HG03196 (cell line): ENCODE measurements at regions not wholly inside any gene's neighbourhood (a gene's known extent, or its start where the extent isn't known, plus 50 kb on each side); places are given as distances from the start of the nearest gene placed in this dataset.
A peak's percentile ranks its signal among the peaks of the same experiment; 100 is the strongest.
"Not testable (repeated sequence)": the region's sequence is repeated elsewhere in the genome, so short reads cannot be mapped to it uniquely, and the experiment has no call there.

Experiments
- ATAC-seq: cut with Tn5 transposase; IDR thresholded peaks from one replicate; pipeline ENCODE4 v1.9.1; 2021; ENCODE audit not compliant: unreplicated experiment

GRCh38 chr5:102554082-102554481 is 55.3 kb upstream of the SLCO6A1 start:
- ATAC-seq = no peak

GRCh38 chr5:102554728-102555127 is 55.9 kb upstream of the SLCO6A1 start:
- no peak for ATAC-seq

GRCh38 chr5:102561894-102562760 is 63.3 kb upstream of the SLCO6A1 start:
- ATAC-seq = no peak

GRCh38 chr5:102570747-102571146 is 71.9 kb upstream of the SLCO6A1 start:
- no peak for ATAC-seq

GRCh38 chr5:102578362-102578761 is 79.6 kb upstream of the SLCO6A1 start:
- ATAC-seq = no peak

GRCh38 chr5:102579379-102579778 is 80.6 kb upstream of the SLCO6A1 start:
- no peak for ATAC-seq

- no peak for ATAC-seq
Measured at GRCh38 chr5:102581011-102581410, 82.2 kb upstream of the SLCO6A1 start.

- no peak for ATAC-seq
Measured at GRCh38 chr5:102582696-102583095, 83.9 kb upstream of the SLCO6A1 start.

- ATAC-seq = no peak
Measured at GRCh38 chr5:102583276-102584124, 84.7 kb upstream of the SLCO6A1 start.

GRCh38 chr5:102589661-102590060 is 90.9 kb upstream of the SLCO6A1 start:
- no peak for ATAC-seq

- no peak for ATAC-seq
Measured at GRCh38 chr5:102590467-102590866, 91.7 kb upstream of the SLCO6A1 start.

- ATAC-seq = peak; percentile 95
Measured at GRCh38 chr5:102591650-102592049, 92.8 kb upstream of the SLCO6A1 start.

GRCh38 chr5:102592586-102592985 is 93.8 kb upstream of the SLCO6A1 start:
- ATAC-seq = not testable (repeated sequence)

GRCh38 chr5:102594192-102594591 is 95.4 kb upstream of the SLCO6A1 start:
- no peak for ATAC-seq

- no peak for ATAC-seq
Measured at GRCh38 chr5:102595332-102595731, 96.5 kb upstream of the SLCO6A1 start.

- peak; percentile 46 for ATAC-seq
Measured at GRCh38 chr5:102596113-102596512, 97.3 kb upstream of the SLCO6A1 start.

GRCh38 chr5:102596951-102597350 is 98.2 kb upstream of the SLCO6A1 start:
- ATAC-seq = no peak

GRCh38 chr5:102599289-102599688 is 100.5 kb upstream of the SLCO6A1 start:
- ATAC-seq = no peak

GRCh38 chr5:102600964-102601363 is 102.2 kb upstream of the SLCO6A1 start:
- no peak for ATAC-seq

- no peak for ATAC-seq
Measured at GRCh38 chr5:102603670-102604069, 104.9 kb upstream of the SLCO6A1 start.

- no peak for ATAC-seq
Measured at GRCh38 chr5:102608414-102608813, 109.6 kb upstream of the SLCO6A1 start.

- no peak for ATAC-seq
Measured at GRCh38 chr5:102611312-102611711, 112.5 kb upstream of the SLCO6A1 start.
